Hepatocyte (in vitro differentiated cells): ENCODE measurements at regions not wholly inside any gene's neighbourhood (a gene's known extent, or its start where the extent isn't known, plus 50 kb on each side); places are given as distances from the start of the nearest gene placed in this dataset.

Source experiments
- DNase-seq: peaks from one replicate; pipeline ENCODE4 v3.0.0-alpha.2; 2016; ENCODE audit warnings: low spot score
- H2AFZ ChIP-seq: fragments of 200-600 bp; sonication (generic); 2 replicates; pipeline ENCODE4 v1.6.0; 2016; ENCODE audit warnings: antibody characterized with exemption, mild to moderate bottlenecking
- H3K27ac ChIP-seq: fragments of 200-600 bp; sonication (generic); 2 replicates; pipeline ENCODE4 v1.5.1; 2016; ENCODE audit warnings: mild to moderate bottlenecking
- H3K27me3 ChIP-seq: fragments of 200-600 bp; sonication (generic); 2 replicates; pipeline ENCODE4 v1.6.1; 2016
- H3K36me3 ChIP-seq: fragments of 200-600 bp; sonication (generic); replicated peaks from 2 replicates; pipeline ENCODE4 v1.5.1; 2016; ENCODE audit warnings: low read depth; ENCODE audit not compliant: insufficient read depth
- H3K4me1 ChIP-seq: fragments of 200-600 bp; sonication (generic); 2 replicates; pipeline ENCODE4 v1.5.1; 2016; ENCODE audit warnings: mild to moderate bottlenecking, moderate library complexity; ENCODE audit not compliant: insufficient read depth
- H3K4me2 ChIP-seq: fragments of 200-600 bp; sonication (generic); 2 replicates; pipeline ENCODE4 v1.6.0; 2016
- H3K4me3 ChIP-seq: fragments of 200-600 bp; sonication (generic); 2 replicates; pipeline ENCODE4 v1.5.1; 2016; ENCODE audit warnings: mild to moderate bottlenecking
- H3K79me2 ChIP-seq: fragments of 200-600 bp; sonication (generic); 2 replicates; pipeline ENCODE4 v1.6.0; 2017; ENCODE audit warnings: mild to moderate bottlenecking
- H3K9me2 ChIP-seq: fragments of 200-600 bp; sonication (generic); replicated peaks from 2 replicates; pipeline ENCODE4 v1.6.0; 2017; ENCODE audit warnings: mild to moderate bottlenecking; ENCODE audit not compliant: insufficient read depth
- H3K9me3 ChIP-seq: fragments of 200-600 bp; sonication (generic); 2 replicates; pipeline ENCODE4 v1.5.1; 2016; ENCODE audit warnings: low read depth, mild to moderate bottlenecking
- H4K20me1 ChIP-seq: fragments of 200-600 bp; sonication (generic); 2 replicates; pipeline ENCODE4 v1.6.0; 2016; ENCODE audit warnings: mild to moderate bottlenecking; ENCODE audit not compliant: insufficient read depth, poor library complexity, severe bottlenecking
- CTCF ChIP-seq: fragments of 200-600 bp; sonication (generic); IDR thresholded peaks from 2 replicates; pipeline ENCODE4 v1.5.1; 2016; ENCODE audit warnings: antibody characterized with exemption, mild to moderate bottlenecking; ENCODE audit not compliant: poor library complexity
- EZH2 ChIP-seq: fragments of 200-600 bp; sonication (generic); IDR thresholded peaks from 2 replicates; pipeline ENCODE4 v1.6.1; 2016; ENCODE audit warnings: antibody characterized with exemption, mild to moderate bottlenecking, borderline replicate concordance
- EZH2phosphoT487 ChIP-seq: fragments of 200-600 bp; sonication (generic); IDR thresholded peaks from one replicate; pipeline ENCODE4 v1.6.1; 2018; ENCODE audit warnings: antibody characterized with exemption, mild to moderate bottlenecking, low read depth, moderate library complexity; ENCODE audit not compliant: unreplicated experiment, severe bottlenecking
- WGBS: methylation state at CpG from one replicate; pipeline ENCODE4 v1.1.6; 2016; ENCODE audit warnings: low lambda C conversion rate; ENCODE audit errors: missing lambda C conversion rate; 5-methylcytosine and 5-hydroxymethylcytosine counted together

GRCh38 chr3:80978216-80978969, 783.1 kb downstream of the GBE1 start:
- WGBS = 63% methylated on average over 4 of the region's 4 CpGs
- H3K79me2 ChIP-seq = no peaks in the 10 kb centered on the region
- no peaks in the 10 kb centered on the region for H3K27me3 ChIP-seq

GRCh38 chr3:80970292-80970691, 791.2 kb downstream of the GBE1 start:
- no peaks in the 10 kb centered on the region for H3K79me2 ChIP-seq
- no peaks in the 10 kb centered on the region for H3K9me3 ChIP-seq
- H4K20me1 ChIP-seq = no peaks in the 10 kb centered on the region
- H3K27ac ChIP-seq = no peak overlapping the region
- H3K4me2 ChIP-seq = no peak overlapping the region
- 83% methylated on average over 1 of the region's 1 CpG for WGBS
- no peak for DNase-seq
- H3K4me1 ChIP-seq = no peaks in the 10 kb centered on the region
- no peaks in the 10 kb centered on the region for H3K9me2 ChIP-seq
- H3K36me3 ChIP-seq = no peaks in the 10 kb centered on the region
- no peak for TF ChIP-seq EZH2phosphoT487
- TF ChIP-seq EZH2 = no peak
- no peak for TF ChIP-seq CTCF
- H2AFZ ChIP-seq = no peak overlapping the region
- no peaks in the 10 kb centered on the region for H3K27me3 ChIP-seq
- H3K4me3 ChIP-seq = no peak overlapping the region

More at GRCh38 chr3:80978216-80978969, 783.1 kb downstream of the GBE1 start:
- Histone ChIP-seq H3K27ac (no peak overlapping the region), H2AFZ (no peak overlapping the region), H3K4me3 (no peak overlapping the region), H3K36me3 (no peaks in the 10 kb centered on the region), H3K4me2 (no peak overlapping the region), H3K4me1 (no peaks in the 10 kb centered on the region), H3K9me3 (no peaks in the 10 kb centered on the region), H4K20me1 (no peaks in the 10 kb centered on the region), H3K9me2 (no peaks in the 10 kb centered on the region)
- DNase-seq = no peak
- no peak for TF ChIP-seq EZH2
- no peak for TF ChIP-seq EZH2phosphoT487

GRCh38 chr3:80929576-80929975, 831.9 kb downstream of the GBE1 start:
- H3K9me3 ChIP-seq = no peaks in the 10 kb centered on the region
- H3K36me3 ChIP-seq = no peaks in the 10 kb centered on the region
- H3K4me1 ChIP-seq = no peaks in the 10 kb centered on the region
- H3K27me3 ChIP-seq = no peaks in the 10 kb centered on the region
- H3K4me2 ChIP-seq = no peak overlapping the region
- no peak for DNase-seq
- no peak overlapping the region for H3K4me3 ChIP-seq
- no peak for TF ChIP-seq CTCF
- no peak for TF ChIP-seq EZH2phosphoT487
- no peak for TF ChIP-seq EZH2
- 77% methylated on average over 1 of the region's 1 CpG for WGBS
- no peak overlapping the region for H3K27ac ChIP-seq
- H3K79me2 ChIP-seq = no peaks in the 10 kb centered on the region
- H4K20me1 ChIP-seq = no peaks in the 10 kb centered on the region
- H3K9me2 ChIP-seq = no peaks in the 10 kb centered on the region
- H2AFZ ChIP-seq = no peak overlapping the region

GRCh38 chr3:80914854-80915253, 846.6 kb downstream of the GBE1 start:
- 70% methylated on average over 4 of the region's 4 CpGs for WGBS
- no peak overlapping the region for H2AFZ ChIP-seq

More at GRCh38 chr3:80914854-80915253, 846.6 kb downstream of the GBE1 start:
- Histone ChIP-seq H3K79me2 (no peaks in the 10 kb centered on the region), H3K27ac (no peak overlapping the region), H3K36me3 (no peaks in the 10 kb centered on the region), H4K20me1 (no peaks in the 10 kb centered on the region), H3K4me1 (no peaks in the 10 kb centered on the region), H3K9me3 (no peaks in the 10 kb centered on the region), H3K4me3 (no peak overlapping the region), H3K9me2 (no peaks in the 10 kb centered on the region), H3K27me3 (no peaks in the 10 kb centered on the region), H3K4me2 (no peak overlapping the region)
- no peak for DNase-seq
- no peak for TF ChIP-seq EZH2phosphoT487
- TF ChIP-seq EZH2 = no peak
- TF ChIP-seq CTCF = no peak
